K562 (cell line): ENCODE measurements at regions not wholly inside any gene's neighbourhood (a gene's known extent, or its start where the extent isn't known, plus 50 kb on each side); places are given as distances from the start of the nearest gene placed in this dataset.
A peak's percentile ranks its signal among the peaks of the same experiment; 100 is the strongest.

Experiments
- ATAC-seq: fragments of 200-7000 bp; cut with Tn5 transposase; 3 replicates; pipeline ENCODE4 v1.9.1; 2020; ENCODE audit warnings: moderate library complexity
- BruUV-seq: library from RNA; stranded (reverse); fragments of 400-500 nt; replicated peaks from 2 replicates; lab custom pipeline; 2021; lab: Mats Ljungman, UMichigan
- CTCF ChIA-PET: fragments of 300-600 bp; formaldehyde crosslinking; extraction: SDS; loops from one replicate; lab custom pipeline; 2021; ENCODE audit warnings: low intra/inter-chr PET ratio; lab: Yijun Ruan, JAX
- POLR2A ChIA-PET: fragments of 300-600, 350-650 bp; sonication (Branson Sonifier 250); formaldehyde crosslinking; extraction: SDS; loops from one replicate; lab custom pipeline; 2021; ENCODE audit warnings: antibody characterized with exemption, inconsistent platforms; lab: Yijun Ruan, JAX
- DNase-seq, 4 experiments: peaks; one replicate each; pipeline versions ENCODE4 v3.0.0 to v3.0.0-alpha.2; 2011 to 2018; ENCODE audit warnings: low spot score in 3 of 4, mixed read lengths in 3 of 4; ENCODE audit errors: extremely low read depth in 1 of 4
- FAIRE-seq: peaks from 2 replicates; lab custom pipeline; 2011; peaks lifted over from hg19 to GRCh38; lab: Jason Lieb, UNC
- H2AFZ ChIP-seq: 2 replicates; pipeline ENCODE4 v1.6.0; 2011; ENCODE audit warnings: low read depth, low read length, control low read depth, inconsistent platforms
- H3K27ac ChIP-seq: fragments of 200-600 bp; 3 replicates; pipeline ENCODE4 v1.8.0; 2011; ENCODE audit warnings: low read depth, mild to moderate bottlenecking, control low read depth, inconsistent platforms, low read length, moderate library complexity, mixed read lengths; ENCODE audit errors: extremely low read depth
- H3K27me3 ChIP-seq, 2 experiments: fragments of 300-600 bp in 1 of 2; 2 replicates in 1 of 2; 3 replicates in 1 of 2; pipeline versions ENCODE4 v1.6.0 to v1.8.0; 2011; ENCODE audit warnings: inconsistent platforms in 2 of 2, low read length in 2 of 2, mild to moderate bottlenecking in 1 of 2, mixed read lengths in 1 of 2, moderate library complexity in 1 of 2; ENCODE audit not compliant: control insufficient read depth in 2 of 2, insufficient read depth in 2 of 2
- H3K36me3 ChIP-seq: fragments of 300-600 bp; 3 replicates; pipeline ENCODE4 v1.8.0; 2011; ENCODE audit warnings: mild to moderate bottlenecking, low read length, inconsistent platforms; ENCODE audit not compliant: control insufficient read depth, insufficient read depth
- H3K4me1 ChIP-seq, 2 experiments: fragments of 200-600 bp in 1 of 2; replicated peaks in 1 of 2; 2 replicates in 1 of 2; 3 replicates in 1 of 2; pipeline versions ENCODE4 v1.5.1 to v1.8.0; 2011; ENCODE audit warnings: inconsistent platforms in 2 of 2, low read length in 2 of 2, mild to moderate bottlenecking in 1 of 2, mixed read lengths in 1 of 2, moderate library complexity in 1 of 2; ENCODE audit not compliant: control insufficient read depth in 2 of 2, insufficient read depth in 2 of 2
- H3K4me2 ChIP-seq: 2 replicates; pipeline ENCODE4 v1.6.1; 2011; ENCODE audit warnings: low read length, control low read depth, inconsistent platforms, mixed read lengths; ENCODE audit not compliant: insufficient read depth
- H3K4me3 ChIP-seq: fragments of 200-600 bp; sonication (generic), shearing (Covaris generic); 2 replicates; pipeline ENCODE4 v1.5.1; 2016; ENCODE audit warnings: control low read depth, inconsistent platforms
- H3K79me2 ChIP-seq: fragments of 200-600 bp; 3 replicates; pipeline ENCODE4 v1.8.0; 2011; ENCODE audit warnings: low read length, inconsistent platforms; ENCODE audit not compliant: control insufficient read depth, insufficient read depth
- H3K9ac ChIP-seq, 2 experiments: 2 replicates each; pipeline versions ENCODE4 v1.6.0 to v1.6.1; 2011; ENCODE audit warnings: low read depth in 2 of 2, low read length in 2 of 2, control low read depth in 1 of 2, inconsistent platforms in 1 of 2, mild to moderate bottlenecking in 1 of 2, mixed read lengths in 1 of 2; ENCODE audit not compliant: insufficient read depth in 1 of 2
- H3K9me1 ChIP-seq: one replicate; pipeline ENCODE4 v1.6.0; 2011; ENCODE audit warnings: inconsistent platforms, mild to moderate bottlenecking, low read length, moderate library complexity; ENCODE audit not compliant: control insufficient read depth, insufficient read depth
- H3K9me3 ChIP-seq: replicated peaks from 2 replicates; pipeline ENCODE4 v1.5.1; 2011; ENCODE audit warnings: low read depth, low read length, inconsistent platforms; ENCODE audit not compliant: control insufficient read depth, insufficient read depth
- H4K20me1 ChIP-seq: replicated peaks from 2 replicates; pipeline ENCODE4 v1.6.1; 2011; ENCODE audit warnings: low read length, inconsistent platforms, mixed read lengths; ENCODE audit not compliant: control insufficient read depth, insufficient read depth
- GATAD2A ChIP-seq: fragments of 450-650 bp; IDR thresholded peaks from 2 replicates; pipeline ENCODE4 v1.6.1; 2017
- MED1 ChIP-seq: sonication (generic); formaldehyde crosslinking; IDR thresholded peaks from 2 replicates; pipeline ENCODE4 v1.8.1; 2023; ENCODE audit warnings: missing genetic modification reagents, borderline replicate concordance
- RFX1 ChIP-seq: fragments of 450-650 bp; IDR thresholded peaks from 2 replicates; pipeline ENCODE4 v1.6.1; 2016; ENCODE audit warnings: mild to moderate bottlenecking, moderate library complexity
- SMAD2 ChIP-seq: fragments of 150-350 bp; IDR thresholded peaks from 2 replicates; pipeline ENCODE4 v1.6.1; 2014; ENCODE audit warnings: low read depth, mild to moderate bottlenecking, low read length
- TAF15 ChIP-seq: fragments of 200-400 bp; formaldehyde crosslinking; IDR thresholded peaks from 2 replicates; pipeline ENCODE4 v1.6.1; 2017; ENCODE audit warnings: mild to moderate bottlenecking, low read depth, low read length, moderate library complexity
- U2AF1 ChIP-seq: fragments of 200-400 bp; formaldehyde crosslinking; optimal IDR thresholded peaks from 2 replicates; pipeline ENCODE3; 2017; ENCODE audit warnings: mild to moderate bottlenecking, low read depth, low read length, moderate library complexity
- WGBS: fragments of 100-300 bp; shearing (Covaris generic); methylation state at CpG from one replicate; pipeline ENCODE4 v1.1.6; 2016; ENCODE audit warnings: low coverage, mixed read lengths; ENCODE audit not compliant: insufficient coverage; ENCODE audit errors: missing lambda C conversion rate; 5-methylcytosine and 5-hydroxymethylcytosine counted together
- in situ Hi-C: fragments of 300-500 bp; cut with MboI; formaldehyde crosslinking; loops from 4 replicates; pipeline ENCODE4 v1.15.0; 2018; ENCODE audit warnings: inconsistent platforms, mixed read lengths
- intact Hi-C: fragments of 100-400 bp; cut with micrococcal nuclease; formaldehyde crosslinking; loops from 2 replicates; pipeline ENCODE4 v1.14.2; 2022

- H3K4me1 ChIP-seq: no peaks in the 10 kb centered on the region
- intact Hi-C loops: no loop called here
- peaks cover 0 to 25% of the 10 kb centered on the region in 2 experiments; a peak in 4 of 5 replicates for H3K27me3 ChIP-seq
- no peak overlapping the region for H3K27ac ChIP-seq
- H3K4me2 ChIP-seq: no peak overlapping the region
- H3K9me1 ChIP-seq: no peaks in the 10 kb centered on the region
- CTCF ChIA-PET: no interaction called here
- no peak overlapping the region for H3K4me3 ChIP-seq
- POLR2A ChIA-PET: interaction anchor here (0.5 kb wide), 1 partner anchor 10 kb away, joined by 3 read pairs; no protein-coding TSS in a partner anchor
- TF ChIP-seq GATAD2A (no peak), SMAD2 (no peak), TAF15 (no peak)
- TF ChIP-seq, all 486 proteins: peak for 0
- in situ Hi-C loops: no loop called here
- no peaks in the 10 kb centered on the region for H3K79me2 ChIP-seq
- no peaks in the 10 kb centered on the region for H3K9me3 ChIP-seq
- no peak overlapping the region for H3K9ac ChIP-seq
- FAIRE-seq (no peak), ATAC-seq (no peak), DNase-seq (no peak)
- WGBS: under 1% methylated on average over 7 of the region's 7 CpGs
- H3K36me3 ChIP-seq: no peaks in the 10 kb centered on the region
- no peaks in the 10 kb centered on the region for H4K20me1 ChIP-seq
- no peak overlapping the region for H2AFZ ChIP-seq
- no TSS peak for BruUV-seq
Measured at GRCh38 chr10:31120961-31121685, 89.5 kb upstream of the ZNF438 start.

- no TSS peak for BruUV-seq
- no peaks in the 10 kb centered on the region for H3K36me3 ChIP-seq
- intact Hi-C loops (no loop called here), in situ Hi-C loops (no loop called here)
- no peak overlapping the region for H3K4me2 ChIP-seq
- H3K9ac ChIP-seq: no peak overlapping the region
- DNase-seq (no peak), ATAC-seq (no peak), FAIRE-seq (no peak)
- H3K27me3 ChIP-seq: peaks cover 0 to 18% of the 10 kb centered on the region in 2 experiments; a peak in 4 of 5 replicates
- no peak for TF ChIP-seq U2AF1
- TF ChIP-seq RFX1: peak; percentile 44
- TF ChIP-seq MED1 (CRISPR knock-in tag): no peak
- CTCF ChIA-PET: no interaction called here
- H3K9me3 ChIP-seq: no peaks in the 10 kb centered on the region
- POLR2A ChIA-PET: no interaction called here
- H3K4me1 ChIP-seq: no peaks in the 10 kb centered on the region
- no peaks in the 10 kb centered on the region for H3K9me1 ChIP-seq
- no peak overlapping the region for H2AFZ ChIP-seq
- H3K4me3 ChIP-seq: no peak overlapping the region
- no peaks in the 10 kb centered on the region for H4K20me1 ChIP-seq
- no peaks in the 10 kb centered on the region for H3K79me2 ChIP-seq
- H3K27ac ChIP-seq: no peak overlapping the region
- WGBS: 0% methylated on average over 3 of the region's 3 CpGs
Measured at GRCh38 chr10:31121757-31122577, 90.3 kb upstream of the ZNF438 start.
